ENCODE measurements at regions not wholly inside any gene's neighbourhood (a gene's known extent, or its start where the extent isn't known, plus 50 kb on each side); places are given as distances from the start of the nearest gene placed in this dataset.
"Not testable (repeated sequence)": the region's sequence is repeated elsewhere in the genome, so short reads cannot be mapped to it uniquely, and the experiment has no call there.

GRCh38 chr20:11976966-11977365 is 59.3 kb downstream of the BTBD3 start:
- peaks cover 5% of the 10 kb centered on the region for H3K9me3 Mint-ChIP-seq
- no peak overlapping the region for H3K4me3 Mint-ChIP-seq
- no peak for ATAC-seq (replicated peaks)
- no peak overlapping the region for H3K27ac Mint-ChIP-seq
- H3K4me1 Mint-ChIP-seq, result no peaks in the 10 kb centered on the region
- no peaks in the 10 kb centered on the region for H3K27me3 Mint-ChIP-seq
- H3K36me3 Mint-ChIP-seq (ENCODE audit: low read depth), result no peaks in the 10 kb centered on the region

DNA sequence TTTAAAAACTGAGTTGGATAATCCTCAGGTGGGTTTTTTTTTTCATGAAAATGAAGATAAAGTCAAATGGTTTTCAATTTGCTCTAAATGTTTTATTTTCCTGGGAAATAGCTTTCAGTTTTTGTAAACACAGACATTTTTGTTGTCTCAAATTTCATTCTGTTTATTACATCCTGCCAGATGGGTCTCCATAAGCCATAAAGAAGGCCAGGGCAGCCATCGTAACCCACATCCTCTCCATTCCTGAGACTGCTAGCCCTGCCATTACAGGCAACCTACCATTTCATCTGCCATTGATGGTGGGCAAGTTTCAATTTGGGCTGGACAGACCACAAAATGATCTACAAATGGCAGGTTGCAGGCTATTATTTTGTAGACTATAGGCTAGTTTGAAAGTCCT is 60.8 kb downstream of the BTBD3 start:
- Mint-ChIP-seq H3K9me3 (peaks cover 3% of the 10 kb centered on the region), H3K27me3 (no peaks in the 10 kb centered on the region), H3K27ac (no peak overlapping the region), H3K36me3 (ENCODE audit: low read depth) (no peaks in the 10 kb centered on the region), H3K4me1 (no peaks in the 10 kb centered on the region), H3K4me3 (no peak overlapping the region)
- ATAC-seq (replicated peaks), result no peak

- no peak for ATAC-seq (replicated peaks)
- Mint-ChIP-seq H3K9me3 (no peaks in the 10 kb centered on the region), H3K36me3 (ENCODE audit: low read depth) (no peaks in the 10 kb centered on the region), H3K4me1 (no peaks in the 10 kb centered on the region), H3K27me3 (no peaks in the 10 kb centered on the region), H3K27ac (no peak overlapping the region), H3K4me3 (no peak overlapping the region)
These were observed 61.8 kb downstream of the BTBD3 start for GRCh38 chr20:11979306-11979990.

GRCh38 chr20:11980263-11980662 is 62.6 kb downstream of the BTBD3 start:
- Mint-ChIP-seq H3K27me3 (no peaks in the 10 kb centered on the region), H3K27ac (no peak overlapping the region), H3K4me3 (no peak overlapping the region), H3K4me1 (no peaks in the 10 kb centered on the region), H3K9me3 (no peaks in the 10 kb centered on the region), H3K36me3 (ENCODE audit: low read depth) (no peaks in the 10 kb centered on the region)
- no peak for ATAC-seq (replicated peaks)

- no peaks in the 10 kb centered on the region for H3K36me3 Mint-ChIP-seq (ENCODE audit: low read depth)
- H3K4me1 Mint-ChIP-seq, result no peaks in the 10 kb centered on the region
- no peaks in the 10 kb centered on the region for H3K27me3 Mint-ChIP-seq
- H3K27ac Mint-ChIP-seq, result no peak overlapping the region
- ATAC-seq (replicated peaks), result no peak
- H3K4me3 Mint-ChIP-seq, result no peak overlapping the region
- H3K9me3 Mint-ChIP-seq, result peaks cover 9% of the 10 kb centered on the region
These were observed 63.8 kb downstream of the BTBD3 start for GRCh38 chr20:11981366-11981947.

- no peak for ATAC-seq (replicated peaks)
- Mint-ChIP-seq H3K9me3 (peaks cover 9% of the 10 kb centered on the region), H3K27me3 (no peaks in the 10 kb centered on the region)
These were observed 64.7 kb downstream of the BTBD3 start for GRCh38 chr20:11982289-11982954.

DNA sequence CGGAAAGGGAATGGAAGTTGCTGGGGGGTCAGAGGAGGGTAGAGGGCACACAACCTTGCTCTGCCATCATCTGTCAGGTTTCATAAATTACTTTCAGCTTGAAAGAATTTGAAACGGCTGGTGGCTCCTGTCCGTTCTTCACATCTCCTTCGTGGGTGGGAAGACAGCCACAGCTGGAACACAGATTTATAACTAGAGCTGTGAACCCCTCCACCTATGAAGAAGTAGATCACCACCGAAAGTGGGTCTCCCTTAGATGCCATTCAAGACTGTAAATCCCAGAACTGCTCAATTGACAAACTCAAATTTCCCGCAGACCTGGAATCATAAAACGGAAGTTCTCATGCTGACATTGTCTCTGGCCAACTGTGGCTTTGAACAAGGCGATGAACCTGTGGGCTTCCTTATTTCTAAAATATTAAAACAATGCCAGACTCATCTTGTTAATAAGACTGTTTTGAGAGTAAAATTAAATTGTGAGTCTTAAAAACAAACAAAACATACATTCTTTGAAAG is 65.3 kb downstream of the BTBD3 start:
- Mint-ChIP-seq H3K27ac (no peak overlapping the region), H3K27me3 (no peaks in the 10 kb centered on the region), H3K4me1 (no peaks in the 10 kb centered on the region), H3K4me3 (no peak overlapping the region), H3K9me3 (peaks cover 11% of the 10 kb centered on the region), H3K36me3 (ENCODE audit: low read depth) (no peaks in the 10 kb centered on the region)
- no peak for ATAC-seq (replicated peaks)

More at GRCh38 chr20:11982289-11982954, 64.7 kb downstream of the BTBD3 start:
- Mint-ChIP-seq H3K4me3 (no peak overlapping the region), H3K27ac (no peak overlapping the region), H3K36me3 (ENCODE audit: low read depth) (no peaks in the 10 kb centered on the region), H3K4me1 (no peaks in the 10 kb centered on the region)

GRCh38 chr20:11986954-11987353 is 69.3 kb downstream of the BTBD3 start:
- H3K27me3 Mint-ChIP-seq, result no peaks in the 10 kb centered on the region
- peaks cover 13% of the 10 kb centered on the region for H3K9me3 Mint-ChIP-seq
- H3K4me1 Mint-ChIP-seq, result no peaks in the 10 kb centered on the region
- H3K4me3 Mint-ChIP-seq, result no peak overlapping the region
- no peak for ATAC-seq (replicated peaks)
- no peaks in the 10 kb centered on the region for H3K36me3 Mint-ChIP-seq (ENCODE audit: low read depth)
- no peak overlapping the region for H3K27ac Mint-ChIP-seq

- no peak overlapping the region for H3K27ac Mint-ChIP-seq
- H3K9me3 Mint-ChIP-seq, result peaks cover 13% of the 10 kb centered on the region
- H3K36me3 Mint-ChIP-seq (ENCODE audit: low read depth), result no peaks in the 10 kb centered on the region
- no peaks in the 10 kb centered on the region for H3K4me1 Mint-ChIP-seq
- no peaks in the 10 kb centered on the region for H3K27me3 Mint-ChIP-seq
- no peak overlapping the region for H3K4me3 Mint-ChIP-seq
- ATAC-seq (replicated peaks), result no peak
These were observed 69.8 kb downstream of the BTBD3 start for GRCh38 chr20:11987526-11987925.

GRCh38 chr20:11989018-11989771 is 71.5 kb downstream of the BTBD3 start:
- peaks cover 13% of the 10 kb centered on the region for H3K9me3 Mint-ChIP-seq
- H3K4me1 Mint-ChIP-seq, result no peaks in the 10 kb centered on the region
- no peaks in the 10 kb centered on the region for H3K27me3 Mint-ChIP-seq
- H3K27ac Mint-ChIP-seq, result no peak overlapping the region
- no peak overlapping the region for H3K4me3 Mint-ChIP-seq
- no peak for ATAC-seq (replicated peaks)
- no peaks in the 10 kb centered on the region for H3K36me3 Mint-ChIP-seq (ENCODE audit: low read depth)

DNA sequence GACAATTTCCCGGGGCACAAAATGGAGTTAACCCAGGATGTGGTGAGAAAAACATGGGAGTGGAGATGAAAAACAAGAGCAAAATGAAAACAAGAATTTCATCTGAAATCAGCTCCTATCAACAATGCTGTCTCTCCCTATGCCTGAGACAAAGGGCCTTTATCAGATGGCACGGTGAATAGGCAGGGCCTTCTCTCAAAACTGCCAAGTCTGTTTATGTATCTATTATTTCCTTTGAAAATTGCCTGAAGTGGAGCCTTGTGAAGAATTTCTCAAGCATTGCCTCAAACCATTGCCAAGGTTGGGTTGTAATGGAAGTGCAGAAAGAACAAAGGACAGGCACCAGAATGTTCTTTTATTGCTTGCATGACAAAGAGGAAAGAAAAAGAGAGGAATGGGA is 74.7 kb downstream of the BTBD3 start:
- Mint-ChIP-seq H3K27me3 (no peaks in the 10 kb centered on the region), H3K9me3 (peaks cover 7% of the 10 kb centered on the region), H3K4me3 (no peak overlapping the region), H3K36me3 (ENCODE audit: low read depth) (no peaks in the 10 kb centered on the region), H3K27ac (no peak overlapping the region), H3K4me1 (no peaks in the 10 kb centered on the region)
- ATAC-seq (replicated peaks), result no peak

DNA sequence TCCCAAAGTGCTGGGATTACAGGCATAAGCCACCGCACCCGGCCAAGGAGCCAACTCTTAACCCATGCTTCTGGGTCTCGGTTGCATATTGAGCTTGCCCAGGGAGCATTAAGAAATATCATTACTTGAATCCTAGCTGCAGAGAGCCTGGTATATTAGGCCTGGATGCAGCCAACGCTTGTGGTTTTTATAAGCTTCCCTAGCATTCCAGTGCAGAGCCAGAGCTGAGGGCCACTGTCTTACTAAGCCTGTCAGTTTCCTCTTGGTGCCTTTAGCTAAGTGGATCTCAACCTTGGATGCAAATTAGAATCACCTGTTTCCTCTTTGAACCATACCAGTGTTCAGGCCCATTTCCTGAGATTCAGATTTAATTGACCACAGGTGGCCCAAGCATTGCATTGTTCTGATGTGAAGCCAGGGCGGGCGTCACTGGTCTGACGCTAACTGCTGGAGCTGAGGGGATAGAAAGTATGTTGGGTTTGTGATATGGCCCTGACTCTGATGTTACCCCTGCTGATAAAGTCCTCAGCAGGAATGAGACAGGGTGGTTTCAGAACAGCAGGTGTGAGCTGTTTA is 76.3 kb downstream of the BTBD3 start:
- no peak for ATAC-seq (replicated peaks)
- H3K36me3 Mint-ChIP-seq (ENCODE audit: low read depth), result no peaks in the 10 kb centered on the region
- no peak overlapping the region for H3K4me3 Mint-ChIP-seq
- peaks cover 3% of the 10 kb centered on the region for H3K9me3 Mint-ChIP-seq
- no peak overlapping the region for H3K27ac Mint-ChIP-seq
- no peaks in the 10 kb centered on the region for H3K4me1 Mint-ChIP-seq
- no peaks in the 10 kb centered on the region for H3K27me3 Mint-ChIP-seq

- no peak overlapping the region for H3K4me3 Mint-ChIP-seq
- peaks cover 3% of the 10 kb centered on the region for H3K9me3 Mint-ChIP-seq
- H3K36me3 Mint-ChIP-seq (ENCODE audit: low read depth), result no peaks in the 10 kb centered on the region
- no peaks in the 10 kb centered on the region for H3K4me1 Mint-ChIP-seq
- ATAC-seq (replicated peaks), result no peak
- H3K27me3 Mint-ChIP-seq, result no peaks in the 10 kb centered on the region
- H3K27ac Mint-ChIP-seq, result no peak overlapping the region
These were observed 78.3 kb downstream of the BTBD3 start for GRCh38 chr20:11995805-11996567.

DNA sequence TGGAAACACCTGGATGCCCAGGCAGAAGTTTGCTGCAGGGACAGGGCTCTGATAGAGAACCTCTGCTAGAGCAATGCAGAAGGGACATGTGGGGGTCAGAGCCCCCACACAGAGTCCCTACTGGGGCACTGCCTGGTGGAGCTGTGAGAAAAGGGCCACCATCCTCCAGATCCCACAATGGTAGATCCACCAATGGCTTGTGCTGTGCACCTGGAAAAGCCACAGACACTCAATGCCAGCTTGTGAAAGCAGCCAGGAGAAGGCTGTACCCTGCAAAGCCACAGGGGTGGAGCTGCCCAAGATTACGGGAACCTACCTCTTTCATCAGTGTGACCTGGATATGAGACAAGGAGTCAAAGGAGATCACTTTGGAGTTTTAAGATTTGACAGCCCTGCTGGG is 87.1 kb downstream of the BTBD3 start:
- ATAC-seq (replicated peaks); H3K4me1 Mint-ChIP-seq; H3K36me3 Mint-ChIP-seq (ENCODE audit: low read depth): not testable (repeated sequence)

More for the DNA sequence above, 87.1 kb downstream of the BTBD3 start:
- not testable (repeated sequence) for H3K27ac Mint-ChIP-seq, H3K27me3 Mint-ChIP-seq, H3K4me3 Mint-ChIP-seq
- peaks cover 20% of the 10 kb centered on the region for H3K9me3 Mint-ChIP-seq

All from activated T-helper 17 cell treated with anti-CD3 and anti-CD28 coated beads, Interleukin-2, amount 50 U/mL, for 72 hours (primary cell).